ENCODE measurements at regions not wholly inside any gene's neighbourhood (a gene's known extent, or its start where the extent isn't known, plus 50 kb on each side); places are given as distances from the start of the nearest gene placed in this dataset.

GRCh38 chr9:115978659-115979096, 174.9 kb upstream of the PAPPA start:
- DNase-seq (ENCODE audit: low read depth, low spot score), result no peak
- no peaks in the 10 kb centered on the region for H3K79me2 ChIP-seq (ENCODE audit: control insufficient read depth, insufficient read depth, low read length)
- no peak overlapping the region for H3K27ac ChIP-seq (ENCODE audit: control insufficient read depth, insufficient read depth, low read length)
- H3K27me3 ChIP-seq (ENCODE audit: control insufficient read depth, extremely low read depth, insufficient read depth, low read length), result no peaks in the 10 kb centered on the region
- no peaks in the 10 kb centered on the region for H3K9me3 ChIP-seq (ENCODE audit: control insufficient read depth, low read depth, low read length)
- H3K36me3 ChIP-seq (ENCODE audit: control insufficient read depth in 2 of 2, extremely low read depth in 1 of 2, insufficient read depth in 2 of 2, low read length in 2 of 2), result no peaks in the 10 kb centered on the region
- no peaks in the 10 kb centered on the region for H3K9me1 ChIP-seq (ENCODE audit: control insufficient read depth, extremely low read depth, insufficient read depth, low read length)
- H3K9ac ChIP-seq (ENCODE audit: control insufficient read depth, extremely low read depth, insufficient read depth, low read length), result no peak overlapping the region
- H3K4me3 ChIP-seq (ENCODE audit: control insufficient read depth in 2 of 3, extremely low read depth in 1 of 3, insufficient read depth in 2 of 3, low read depth in 1 of 3, low read length in 3 of 3), result no peak overlapping the region
- no peaks in the 10 kb centered on the region for H4K20me1 ChIP-seq (ENCODE audit: control insufficient read depth, extremely low read depth, insufficient read depth, low read length)
- no peak overlapping the region for H3K4me2 ChIP-seq (ENCODE audit: control insufficient read depth, extremely low read depth, insufficient read depth, low read depth, low read length)
- H2AFZ ChIP-seq (ENCODE audit: control insufficient read depth, low read length), result no peak overlapping the region
- no peaks in the 10 kb centered on the region for H3K4me1 ChIP-seq (ENCODE audit: control insufficient read depth, extremely low read depth, insufficient read depth, low read length)
- dilution Hi-C loops (cut with MboI; ENCODE audit: extremely low pct_ligation_motif_present, low sequenced_read_pairs), result no loop called here
- no peak for TF ChIP-seq CTCF (optimal IDR thresholded peaks at IDR 0.05 in 1 of 3, IDR thresholded peaks at IDR 0.05 in 1 of 3, conservative IDR thresholded peaks at IDR 0.05 in 1 of 3; ENCODE audit: extremely low read depth in 1 of 3, insufficient read depth in 2 of 3, low read length in 3 of 3)
- TF ChIP-seq EZH2 (IDR thresholded peaks at IDR 0.05; ENCODE audit: low read length), result no peak
- no peak for FAIRE-seq

- Histone ChIP-seq H2AFZ (ENCODE audit: control insufficient read depth, low read length) (no peak overlapping the region), H3K9me1 (ENCODE audit: control insufficient read depth, extremely low read depth, insufficient read depth, low read length) (no peaks in the 10 kb centered on the region), H3K36me3 (ENCODE audit: control insufficient read depth in 2 of 2, extremely low read depth in 1 of 2, insufficient read depth in 2 of 2, low read length in 2 of 2) (no peaks in the 10 kb centered on the region), H3K9ac (ENCODE audit: control insufficient read depth, extremely low read depth, insufficient read depth, low read length) (no peak overlapping the region), H3K4me2 (ENCODE audit: control insufficient read depth, extremely low read depth, insufficient read depth, low read depth, low read length) (no peak overlapping the region), H3K79me2 (ENCODE audit: control insufficient read depth, insufficient read depth, low read length) (no peaks in the 10 kb centered on the region), H3K4me1 (ENCODE audit: control insufficient read depth, extremely low read depth, insufficient read depth, low read length) (no peaks in the 10 kb centered on the region), H3K9me3 (ENCODE audit: control insufficient read depth, low read depth, low read length) (no peaks in the 10 kb centered on the region), H3K27ac (ENCODE audit: control insufficient read depth, insufficient read depth, low read length) (no peak overlapping the region), H4K20me1 (ENCODE audit: control insufficient read depth, extremely low read depth, insufficient read depth, low read length) (no peaks in the 10 kb centered on the region), H3K4me3 (ENCODE audit: control insufficient read depth in 2 of 3, extremely low read depth in 1 of 3, insufficient read depth in 2 of 3, low read depth in 1 of 3, low read length in 3 of 3) (no peak overlapping the region), H3K27me3 (ENCODE audit: control insufficient read depth, extremely low read depth, insufficient read depth, low read length) (no peaks in the 10 kb centered on the region)
- TF ChIP-seq EZH2 (IDR thresholded peaks at IDR 0.05; ENCODE audit: low read length) (no peak), CTCF (optimal IDR thresholded peaks at IDR 0.05 in 1 of 3, IDR thresholded peaks at IDR 0.05 in 1 of 3, conservative IDR thresholded peaks at IDR 0.05 in 1 of 3; ENCODE audit: extremely low read depth in 1 of 3, insufficient read depth in 2 of 3, low read length in 3 of 3) (no peak)
- dilution Hi-C loops (cut with MboI; ENCODE audit: extremely low pct_ligation_motif_present, low sequenced_read_pairs), result no loop called here
- FAIRE-seq (no peak), DNase-seq (ENCODE audit: low read depth, low spot score) (no peak)
These were observed 173.5 kb upstream of the PAPPA start for GRCh38 chr9:115980054-115980453.
